ENCODE measurements at regions not wholly inside any gene's neighbourhood (a gene's known extent, or its start where the extent isn't known, plus 50 kb on each side); places are given as distances from the start of the nearest gene placed in this dataset.

GRCh38 chr1:219387211-219387610, 213.5 kb downstream of the LYPLAL1 start:
- H3K4me3 ChIP-seq = no peak overlapping the region
- no peak for TF ChIP-seq CTCF (IDR thresholded peaks at IDR 0.05)
- ATAC-seq (no peak), DNase-seq (no peak)
- H3K4me1 ChIP-seq (ENCODE audit: low read depth) = no peaks in the 10 kb centered on the region
- no peaks in the 10 kb centered on the region for H3K36me3 ChIP-seq (ENCODE audit: low read depth)
- no peaks in the 10 kb centered on the region for H3K9me3 ChIP-seq
- intact Hi-C loops (cut with DNase I, micrococcal nuclease) = no loop called here

- H3K9me3 ChIP-seq = no peaks in the 10 kb centered on the region
- TF ChIP-seq CTCF (IDR thresholded peaks at IDR 0.05) = peak; percentile 17
- DNase-seq = peak in 1 of 3 donors; percentile 33
- H3K4me1 ChIP-seq (ENCODE audit: low read depth) = no peaks in the 10 kb centered on the region
- no peaks in the 10 kb centered on the region for H3K36me3 ChIP-seq (ENCODE audit: low read depth)
- ATAC-seq = peak; percentile 50
- intact Hi-C loops (cut with DNase I, micrococcal nuclease) = no loop called here
- no peak overlapping the region for H3K4me3 ChIP-seq
These were observed 212.2 kb downstream of the LYPLAL1 start for GRCh38 chr1:219385787-219386427.

- DNase-seq (no peak), ATAC-seq (no peak)
- Histone ChIP-seq H3K9me3 (no peaks in the 10 kb centered on the region), H3K4me1 (ENCODE audit: low read depth) (no peaks in the 10 kb centered on the region), H3K36me3 (ENCODE audit: low read depth) (no peaks in the 10 kb centered on the region), H3K4me3 (no peak overlapping the region)
- no peak for TF ChIP-seq CTCF (IDR thresholded peaks at IDR 0.05)
- intact Hi-C loops (cut with DNase I, micrococcal nuclease) = no loop called here
These were observed 209.6 kb downstream of the LYPLAL1 start for GRCh38 chr1:219383281-219383680.

GRCh38 chr1:219381396-219381795, 207.7 kb downstream of the LYPLAL1 start:
- Histone ChIP-seq H3K4me3 (no peak overlapping the region), H3K4me1 (ENCODE audit: low read depth) (no peaks in the 10 kb centered on the region), H3K9me3 (no peaks in the 10 kb centered on the region), H3K36me3 (ENCODE audit: low read depth) (no peaks in the 10 kb centered on the region)
- TF ChIP-seq CTCF (IDR thresholded peaks at IDR 0.05) = no peak
- intact Hi-C loops (cut with DNase I, micrococcal nuclease) = no loop called here
- ATAC-seq = no peak
- no peak for DNase-seq

GRCh38 chr1:219380463-219380862, 206.8 kb downstream of the LYPLAL1 start:
- Histone ChIP-seq H3K4me1 (ENCODE audit: low read depth) (no peaks in the 10 kb centered on the region), H3K36me3 (ENCODE audit: low read depth) (no peaks in the 10 kb centered on the region), H3K4me3 (no peak overlapping the region), H3K9me3 (no peaks in the 10 kb centered on the region)
- intact Hi-C loops (cut with DNase I, micrococcal nuclease) = no loop called here
- TF ChIP-seq CTCF (IDR thresholded peaks at IDR 0.05) = no peak
- ATAC-seq (no peak), DNase-seq (no peak)

- H3K36me3 ChIP-seq (ENCODE audit: low read depth) = no peaks in the 10 kb centered on the region
- no peak for DNase-seq
- no peak for TF ChIP-seq CTCF (IDR thresholded peaks at IDR 0.05)
- no peak overlapping the region for H3K4me3 ChIP-seq
- no peak for ATAC-seq
- H3K9me3 ChIP-seq = no peaks in the 10 kb centered on the region
- intact Hi-C loops (cut with DNase I, micrococcal nuclease) = no loop called here
- no peaks in the 10 kb centered on the region for H3K4me1 ChIP-seq (ENCODE audit: low read depth)
These were observed 206.0 kb downstream of the LYPLAL1 start for GRCh38 chr1:219379691-219380090.

Measured in mucosa of descending colon (tissue), 3 donors.